ENCODE measurements at regions not wholly inside any gene's neighbourhood (a gene's known extent, or its start where the extent isn't known, plus 50 kb on each side); places are given as distances from the start of the nearest gene placed in this dataset.

DNA sequence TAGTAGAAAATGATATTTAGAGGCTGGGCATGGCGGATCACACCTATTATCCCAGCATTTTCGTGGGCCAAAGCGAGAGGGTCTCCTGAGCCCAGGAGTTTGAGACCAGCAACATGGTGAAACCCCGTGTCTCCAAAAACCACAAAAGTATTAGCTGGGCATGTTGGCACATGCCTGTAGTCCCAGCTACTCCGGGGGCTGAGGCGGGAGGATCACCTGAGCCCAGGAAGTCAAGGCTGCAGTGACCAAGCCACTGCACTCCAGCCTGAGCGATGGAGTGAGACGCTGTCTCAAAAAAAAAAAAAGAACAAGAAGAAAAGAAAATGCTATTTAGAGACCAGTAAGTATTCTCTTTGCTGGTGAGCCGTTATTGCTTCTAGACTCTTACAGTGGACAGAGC is 79.2 kb upstream of the MDM1 start:
- H3K36me3 ChIP-seq (ENCODE audit: control insufficient read depth in 2 of 3, insufficient read depth in 3 of 3, low read length in 3 of 3), result no peaks in the 10 kb centered on the region
- no peaks in the 10 kb centered on the region for H3K27me3 ChIP-seq (ENCODE audit: control insufficient read depth, insufficient read depth, low read length)
- DNase-seq (no peak), FAIRE-seq (no peak)
- TF ChIP-seq, protein P1, sequence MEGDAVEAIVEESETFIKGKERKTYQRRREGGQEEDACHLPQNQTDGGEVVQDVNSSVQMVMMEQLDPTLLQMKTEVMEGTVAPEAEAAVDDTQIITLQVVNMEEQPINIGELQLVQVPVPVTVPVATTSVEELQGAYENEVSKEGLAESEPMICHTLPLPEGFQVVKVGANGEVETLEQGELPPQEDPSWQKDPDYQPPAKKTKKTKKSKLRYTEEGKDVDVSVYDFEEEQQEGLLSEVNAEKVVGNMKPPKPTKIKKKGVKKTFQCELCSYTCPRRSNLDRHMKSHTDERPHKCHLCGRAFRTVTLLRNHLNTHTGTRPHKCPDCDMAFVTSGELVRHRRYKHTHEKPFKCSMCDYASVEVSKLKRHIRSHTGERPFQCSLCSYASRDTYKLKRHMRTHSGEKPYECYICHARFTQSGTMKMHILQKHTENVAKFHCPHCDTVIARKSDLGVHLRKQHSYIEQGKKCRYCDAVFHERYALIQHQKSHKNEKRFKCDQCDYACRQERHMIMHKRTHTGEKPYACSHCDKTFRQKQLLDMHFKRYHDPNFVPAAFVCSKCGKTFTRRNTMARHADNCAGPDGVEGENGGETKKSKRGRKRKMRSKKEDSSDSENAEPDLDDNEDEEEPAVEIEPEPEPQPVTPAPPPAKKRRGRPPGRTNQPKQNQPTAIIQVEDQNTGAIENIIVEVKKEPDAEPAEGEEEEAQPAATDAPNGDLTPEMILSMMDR (IDR thresholded peaks at IDR 0.05; ENCODE audit: borderline replicate concordance, extremely low read depth, insufficient read depth), result no peak
- peaks cover 0 to 4% (median 2%) of the 10 kb centered on the region in 3 donors for H3K4me1 ChIP-seq (ENCODE audit: control insufficient read depth in 2 of 3, insufficient read depth in 2 of 3, low read depth in 1 of 3, low read length in 3 of 3)
- intact Hi-C loops (cut with DNase I), result no loop called here
- no peak overlapping the region for H3K9ac ChIP-seq (ENCODE audit: low read length in 3 of 3)
- H3K27ac ChIP-seq (ENCODE audit: low read depth in 2 of 2, low read length in 2 of 2), result no peak overlapping the region
- no peaks in the 10 kb centered on the region for H3K9me3 ChIP-seq (ENCODE audit: control insufficient read depth in 2 of 3, insufficient read depth in 1 of 3, low read length in 3 of 3)
- H3K4me3 ChIP-seq (ENCODE audit: low read length in 3 of 3), result no peak overlapping the region

DNA sequence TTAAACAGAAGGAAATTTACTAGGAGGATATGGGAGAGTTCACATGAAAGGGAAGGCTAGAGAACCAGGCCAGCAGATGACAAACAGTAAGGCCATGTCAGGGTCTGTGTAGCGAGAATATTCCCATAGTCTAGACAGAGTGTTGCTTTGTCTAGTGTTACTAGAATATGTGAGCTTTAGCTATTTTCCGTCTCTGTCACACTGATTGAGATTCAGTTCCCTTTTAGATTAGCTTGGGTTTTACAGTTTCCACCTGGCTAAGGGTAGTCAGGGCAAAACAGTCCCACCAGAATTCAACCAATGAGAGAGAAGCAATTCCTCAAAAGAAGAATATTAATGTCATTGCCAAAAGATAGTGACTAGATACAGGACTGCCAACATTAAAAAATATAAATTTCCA is 82.8 kb upstream of the MDM1 start:
- DNase-seq, result no peak
- Histone ChIP-seq H3K4me3 (ENCODE audit: low read length in 3 of 3) (no peak overlapping the region), H3K9me3 (ENCODE audit: control insufficient read depth in 2 of 3, insufficient read depth in 1 of 3, low read length in 3 of 3) (no peaks in the 10 kb centered on the region), H3K9ac (ENCODE audit: low read length in 3 of 3) (no peak overlapping the region), H3K4me1 (ENCODE audit: control insufficient read depth in 2 of 3, insufficient read depth in 2 of 3, low read depth in 1 of 3, low read length in 3 of 3) (no peaks in the 10 kb centered on the region), H3K27ac (ENCODE audit: low read depth in 2 of 2, low read length in 2 of 2) (no peak overlapping the region), H3K36me3 (ENCODE audit: control insufficient read depth in 2 of 3, insufficient read depth in 3 of 3, low read length in 3 of 3) (no peaks in the 10 kb centered on the region), H3K27me3 (ENCODE audit: control insufficient read depth, insufficient read depth, low read length) (no peaks in the 10 kb centered on the region)
- no peak for FAIRE-seq
- intact Hi-C loops (cut with DNase I), result no loop called here
- TF ChIP-seq, protein P1 (IDR thresholded peaks at IDR 0.05; ENCODE audit: borderline replicate concordance, extremely low read depth, insufficient read depth), result no peak

- Histone ChIP-seq H3K9me3 (ENCODE audit: control insufficient read depth in 2 of 3, insufficient read depth in 1 of 3, low read length in 3 of 3) (no peaks in the 10 kb centered on the region), H3K4me3 (ENCODE audit: low read length in 3 of 3) (no peak overlapping the region), H3K36me3 (ENCODE audit: control insufficient read depth in 2 of 3, insufficient read depth in 3 of 3, low read length in 3 of 3) (no peaks in the 10 kb centered on the region), H3K4me1 (ENCODE audit: control insufficient read depth in 2 of 3, insufficient read depth in 2 of 3, low read depth in 1 of 3, low read length in 3 of 3) (no peaks in the 10 kb centered on the region), H3K27ac (ENCODE audit: low read depth in 2 of 2, low read length in 2 of 2) (no peak overlapping the region), H3K27me3 (ENCODE audit: control insufficient read depth, insufficient read depth, low read length) (no peaks in the 10 kb centered on the region), H3K9ac (ENCODE audit: low read length in 3 of 3) (no peak overlapping the region)
- intact Hi-C loops (cut with DNase I), result no loop called here
- TF ChIP-seq, protein P1 (IDR thresholded peaks at IDR 0.05; ENCODE audit: borderline replicate concordance, extremely low read depth, insufficient read depth), result no peak
- DNase-seq (no peak), FAIRE-seq (no peak)
Observed at GRCh38 chr12:68416350-68416749, 84.2 kb upstream of the MDM1 start.

DNA sequence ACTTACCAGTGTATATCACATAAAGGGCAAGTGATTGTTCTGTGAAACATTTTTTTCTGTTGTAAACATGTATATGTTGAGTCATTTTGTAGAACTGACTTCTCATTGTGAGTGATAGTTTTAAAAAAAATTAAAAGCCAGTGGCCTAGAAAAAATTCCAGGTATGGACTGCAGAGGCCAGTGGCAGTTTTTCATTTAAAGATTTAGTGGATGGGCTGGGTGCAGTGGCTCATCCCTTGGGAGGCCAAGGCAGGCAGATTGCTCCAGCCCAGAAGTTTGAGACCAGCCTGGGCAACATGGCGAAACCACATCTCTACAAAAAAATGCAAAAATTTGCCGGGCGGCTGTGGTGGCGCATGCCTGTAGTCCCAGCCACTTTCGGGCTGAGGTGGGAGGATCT is 84.7 kb upstream of the MDM1 start:
- intact Hi-C loops (cut with DNase I), result no loop called here

More for the DNA sequence above, 84.7 kb upstream of the MDM1 start:
- Histone ChIP-seq H3K27ac (ENCODE audit: low read depth in 2 of 2, low read length in 2 of 2) (no peak overlapping the region), H3K4me1 (ENCODE audit: control insufficient read depth in 2 of 3, insufficient read depth in 2 of 3, low read depth in 1 of 3, low read length in 3 of 3) (no peaks in the 10 kb centered on the region), H3K4me3 (ENCODE audit: low read length in 3 of 3) (no peak overlapping the region), H3K9me3 (ENCODE audit: control insufficient read depth in 2 of 3, insufficient read depth in 1 of 3, low read length in 3 of 3) (no peaks in the 10 kb centered on the region), H3K9ac (ENCODE audit: low read length in 3 of 3) (no peak overlapping the region), H3K27me3 (ENCODE audit: control insufficient read depth, insufficient read depth, low read length) (no peaks in the 10 kb centered on the region), H3K36me3 (ENCODE audit: control insufficient read depth in 2 of 3, insufficient read depth in 3 of 3, low read length in 3 of 3) (no peaks in the 10 kb centered on the region)
- no peak for DNase-seq
- TF ChIP-seq, protein P1 (IDR thresholded peaks at IDR 0.05; ENCODE audit: borderline replicate concordance, extremely low read depth, insufficient read depth), result no peak
- FAIRE-seq, result no peak
